ENCODE measurements at regions not wholly inside any gene's neighbourhood (a gene's known extent, or its start where the extent isn't known, plus 50 kb on each side); places are given as distances from the start of the nearest gene placed in this dataset.

DNA sequence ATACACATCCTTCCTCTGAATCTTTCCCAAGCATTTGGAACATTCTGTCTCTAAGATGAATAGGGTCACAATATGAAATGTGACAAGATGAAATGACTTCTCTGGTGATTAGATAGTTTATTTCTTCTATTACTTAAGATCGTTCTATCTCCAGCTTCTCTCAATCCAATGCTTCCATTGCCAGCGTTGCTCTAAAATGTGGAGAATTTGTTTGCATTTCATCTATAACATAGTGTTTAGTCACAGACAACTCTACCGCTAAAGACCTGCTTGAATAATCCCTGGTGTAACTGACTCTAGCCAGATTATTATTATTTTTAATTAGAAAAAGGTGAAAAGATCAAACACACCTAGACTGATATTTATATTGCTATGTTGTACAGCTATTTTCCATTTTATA lies 184.7 kb upstream of the PRICKLE1 start:
- TF ChIP-seq CTCF (optimal IDR thresholded peaks at IDR 0.05 in 1 of 3, IDR thresholded peaks at IDR 0.05 in 1 of 3, conservative IDR thresholded peaks at IDR 0.05 in 1 of 3; ENCODE audit: extremely low read depth in 1 of 3, insufficient read depth in 2 of 3, low read length in 3 of 3): no peak
- no peak for TF ChIP-seq EZH2 (IDR thresholded peaks at IDR 0.05; ENCODE audit: low read length)

All from keratinocyte (primary cell).